ENCODE measurements at regions not wholly inside any gene's neighbourhood (a gene's known extent, or its start where the extent isn't known, plus 50 kb on each side); places are given as distances from the start of the nearest gene placed in this dataset.
"Not testable (repeated sequence)": the region's sequence is repeated elsewhere in the genome, so short reads cannot be mapped to it uniquely, and the experiment has no call there.

GRCh38 chr14:53841109-53842099, 115.2 kb downstream of the BMP4 start:
- Histone ChIP-seq H3K36me3 (ENCODE audit: control insufficient read depth, insufficient read depth, low read length) (no peaks in the 10 kb centered on the region), H3K4me1 (no peaks in the 10 kb centered on the region), H3K27me3 (ENCODE audit: control insufficient read depth, insufficient read depth, low read length) (no peaks in the 10 kb centered on the region), H3K27ac (no peak overlapping the region), H2AFZ (no peak overlapping the region), H3K79me2 (no peaks in the 10 kb centered on the region), H3K9me3 (ENCODE audit: control insufficient read depth, low read length) (no peaks in the 10 kb centered on the region), H3K4me3 (ENCODE audit: low read depth, low read length) (no peak overlapping the region), H3K4me2 (ENCODE audit: low read length) (no peak overlapping the region), H3K9ac (no peak overlapping the region)
- no peak for TF ChIP-seq CTCF (IDR thresholded peaks at IDR 0.05)

GRCh38 chr14:53840444-53840843, 116.2 kb downstream of the BMP4 start:
- Histone ChIP-seq H3K27me3 (ENCODE audit: control insufficient read depth, insufficient read depth, low read length) (no peaks in the 10 kb centered on the region), H3K27ac (no peak overlapping the region), H3K9me3 (ENCODE audit: control insufficient read depth, low read length) (no peaks in the 10 kb centered on the region), H2AFZ (no peak overlapping the region), H3K4me1 (no peaks in the 10 kb centered on the region), H3K36me3 (ENCODE audit: control insufficient read depth, insufficient read depth, low read length) (no peaks in the 10 kb centered on the region), H3K4me3 (ENCODE audit: low read depth, low read length) (no peak overlapping the region), H3K4me2 (ENCODE audit: low read length) (no peak overlapping the region), H3K79me2 (no peaks in the 10 kb centered on the region), H3K9ac (no peak overlapping the region)
- no peak for TF ChIP-seq CTCF (IDR thresholded peaks at IDR 0.05)

- Histone ChIP-seq H3K27me3 (ENCODE audit: control insufficient read depth, insufficient read depth, low read length) (no peaks in the 10 kb centered on the region), H3K4me3 (ENCODE audit: low read depth, low read length) (no peak overlapping the region), H3K36me3 (ENCODE audit: control insufficient read depth, insufficient read depth, low read length) (no peaks in the 10 kb centered on the region), H3K79me2 (no peaks in the 10 kb centered on the region), H3K9me3 (ENCODE audit: control insufficient read depth, low read length) (no peaks in the 10 kb centered on the region), H3K4me2 (ENCODE audit: low read length) (no peak overlapping the region), H3K27ac (no peak overlapping the region), H2AFZ (no peak overlapping the region), H3K4me1 (no peaks in the 10 kb centered on the region), H3K9ac (no peak overlapping the region)
- TF ChIP-seq CTCF (IDR thresholded peaks at IDR 0.05) = no peak
Observed at GRCh38 chr14:53838374-53838773, 118.3 kb downstream of the BMP4 start.

- H2AFZ ChIP-seq; H3K9ac ChIP-seq; H3K4me2 ChIP-seq (ENCODE audit: low read length); H3K9me3 ChIP-seq (ENCODE audit: control insufficient read depth, low read length); H3K36me3 ChIP-seq (ENCODE audit: control insufficient read depth, insufficient read depth, low read length); H3K27ac ChIP-seq; H3K4me3 ChIP-seq (ENCODE audit: low read depth, low read length); H3K79me2 ChIP-seq; H3K4me1 ChIP-seq; H3K27me3 ChIP-seq (ENCODE audit: control insufficient read depth, insufficient read depth, low read length): not testable (repeated sequence)
Observed at GRCh38 chr14:53837656-53838055, 119.0 kb downstream of the BMP4 start.

- no peaks in the 10 kb centered on the region for H3K27me3 ChIP-seq (ENCODE audit: control insufficient read depth, insufficient read depth, low read length)
- no peak overlapping the region for H3K4me2 ChIP-seq (ENCODE audit: low read length)
- H3K4me3 ChIP-seq (ENCODE audit: low read depth, low read length) = no peak overlapping the region
- no peak overlapping the region for H3K27ac ChIP-seq
- TF ChIP-seq CTCF (IDR thresholded peaks at IDR 0.05) = no peak
- H2AFZ ChIP-seq = no peak overlapping the region
- no peaks in the 10 kb centered on the region for H3K79me2 ChIP-seq
- H3K9ac ChIP-seq = no peak overlapping the region
- no peaks in the 10 kb centered on the region for H3K36me3 ChIP-seq (ENCODE audit: control insufficient read depth, insufficient read depth, low read length)
- H3K4me1 ChIP-seq = no peaks in the 10 kb centered on the region
- H3K9me3 ChIP-seq (ENCODE audit: control insufficient read depth, low read length) = no peaks in the 10 kb centered on the region
Observed at GRCh38 chr14:53836551-53836950, 120.1 kb downstream of the BMP4 start.
